ENCODE measurements at regions not wholly inside any gene's neighbourhood (a gene's known extent, or its start where the extent isn't known, plus 50 kb on each side); places are given as distances from the start of the nearest gene placed in this dataset.

DNA sequence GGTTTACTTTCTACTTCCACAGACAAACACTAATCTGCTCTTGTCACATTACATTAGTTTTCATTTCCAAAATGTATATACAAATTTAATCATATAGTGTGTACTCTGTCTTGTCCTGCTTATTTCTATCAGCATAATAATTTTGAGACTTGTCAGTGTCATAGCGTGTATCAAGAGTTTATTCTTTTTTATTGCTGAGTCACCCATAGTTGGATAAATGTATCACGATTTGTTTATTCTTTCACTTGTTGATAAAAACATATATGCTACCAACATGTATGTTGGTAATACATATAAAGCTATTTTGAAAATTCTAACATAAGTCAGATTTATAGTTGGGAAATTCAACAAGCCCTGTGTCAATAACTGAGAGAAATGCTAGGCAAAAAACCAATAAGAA lies 261.2 kb downstream of the TRAM1L1 start:
- no peak for TF ChIP-seq CTCF (IDR thresholded peaks at IDR 0.05)
- TF ChIP-seq POLR2A (IDR thresholded peaks at IDR 0.05), result no peak
- TF ChIP-seq POLR2AphosphoS5 (IDR thresholded peaks at IDR 0.05), result no peak

Measured in transverse colon (tissue), 4 donors.